ENCODE measurements at regions not wholly inside any gene's neighbourhood (a gene's known extent, or its start where the extent isn't known, plus 50 kb on each side); places are given as distances from the start of the nearest gene placed in this dataset.

GRCh38 chr5:10876006-10876744, 115.1 kb upstream of the DAP start:
- DNase-seq (ENCODE audit: low spot score): no peak

GRCh38 chr5:10875201-10875768, 114.3 kb upstream of the DAP start:
- no peak for DNase-seq (ENCODE audit: low spot score)

DNA sequence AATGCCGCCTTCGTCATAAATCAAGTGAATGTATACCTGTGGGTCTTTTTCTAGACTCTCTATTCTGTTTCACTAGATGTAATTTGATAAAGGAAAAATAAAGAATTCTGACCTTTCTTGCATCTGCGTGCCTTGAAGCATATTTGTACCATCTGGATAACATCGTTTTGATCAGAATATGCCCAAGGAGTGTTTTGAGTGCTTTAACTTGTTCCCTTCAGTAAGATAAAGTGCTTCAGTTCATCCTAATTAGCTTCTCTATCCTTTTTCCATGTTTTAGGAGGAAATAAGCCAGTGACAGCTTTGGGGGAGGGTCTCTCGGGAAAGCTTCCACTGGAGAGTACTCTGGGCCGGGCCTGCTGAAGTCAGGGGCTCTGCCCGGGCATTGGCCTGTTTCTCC, 113.5 kb upstream of the DAP start:
- DNase-seq (ENCODE audit: low spot score): no peak

DNA sequence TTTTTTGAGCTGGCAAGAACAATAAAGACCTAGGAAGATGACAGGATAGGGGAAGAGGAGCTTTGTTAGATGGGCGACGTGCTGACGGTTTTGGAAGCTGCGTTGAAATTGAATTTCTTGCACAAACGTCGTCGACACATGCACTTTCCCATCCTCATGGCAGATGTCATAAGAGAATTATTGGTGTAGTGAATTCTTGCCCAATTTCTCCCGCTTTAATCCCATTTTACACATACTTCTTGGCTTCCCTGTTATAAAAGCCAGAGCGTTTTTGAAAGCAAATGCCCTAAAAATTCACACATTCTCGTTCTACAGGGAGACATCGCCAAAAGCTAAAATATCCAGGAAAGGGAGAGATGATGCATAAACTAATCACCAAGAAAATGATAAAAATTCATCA, 109.8 kb upstream of the DAP start:
- no peak for DNase-seq (ENCODE audit: low spot score)

DNA sequence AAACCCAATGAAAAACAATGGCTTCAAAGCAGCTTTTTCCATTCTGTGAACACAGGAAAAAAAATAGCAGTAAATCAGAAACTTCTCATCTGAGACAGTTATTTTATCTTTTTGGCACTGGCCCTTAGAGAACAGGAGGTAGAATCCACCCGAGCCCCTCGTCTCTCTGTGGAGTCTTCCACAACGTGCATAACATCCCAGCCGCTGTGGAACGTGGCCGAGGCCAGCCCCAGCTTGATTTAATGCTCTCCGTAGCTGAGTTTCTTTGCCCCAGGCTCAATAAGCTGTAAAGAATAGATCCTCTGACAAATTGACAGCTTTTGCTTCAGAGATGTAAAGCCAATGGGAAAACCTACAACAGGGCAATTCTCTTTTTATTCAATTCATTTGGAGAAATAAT, 107.9 kb upstream of the DAP start:
- no peak for DNase-seq (ENCODE audit: low spot score)

DNA sequence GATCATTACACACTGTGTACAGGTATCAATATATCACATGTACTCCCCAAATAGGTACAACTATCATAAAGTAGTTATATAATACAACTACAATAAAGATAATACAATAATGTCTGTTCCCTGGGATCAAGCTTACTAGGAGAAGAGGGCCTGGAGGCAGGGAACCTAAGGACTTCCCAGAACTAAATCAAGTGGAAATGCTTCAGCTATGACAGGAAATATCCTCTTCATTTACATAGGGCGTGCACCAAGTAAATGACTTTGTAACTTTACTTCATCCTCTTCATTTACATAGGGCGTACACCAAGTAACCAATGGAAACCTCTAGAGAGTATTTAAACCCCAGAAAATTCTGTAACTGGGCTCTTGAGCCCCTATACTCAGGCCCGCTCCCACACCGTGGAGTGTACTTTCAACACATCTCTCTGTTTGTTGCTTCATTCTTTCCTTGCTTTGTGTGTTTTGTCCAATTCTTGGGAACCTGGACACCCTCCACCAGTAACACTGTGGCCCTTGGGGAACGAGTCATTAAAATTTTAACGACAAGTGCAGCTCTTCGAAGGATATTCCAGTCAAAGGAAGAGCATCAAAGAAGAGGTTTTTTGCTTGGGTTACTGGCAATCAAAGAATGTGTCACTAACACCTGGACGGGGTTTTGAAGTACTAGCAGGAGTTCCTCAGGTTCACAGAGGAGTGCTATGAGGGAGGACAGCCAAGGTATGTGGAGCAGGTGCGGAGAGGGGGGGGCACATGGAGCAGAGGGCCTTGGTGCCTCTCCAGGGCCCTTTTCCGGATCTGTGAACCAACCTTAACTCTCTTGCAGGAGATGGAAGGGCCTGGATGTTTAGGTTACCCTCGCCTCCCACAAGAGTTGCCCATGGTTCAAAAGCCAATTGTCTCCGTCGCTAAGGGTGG, 106.6 kb upstream of the DAP start:
- no peak for DNase-seq (ENCODE audit: low spot score)

DNA sequence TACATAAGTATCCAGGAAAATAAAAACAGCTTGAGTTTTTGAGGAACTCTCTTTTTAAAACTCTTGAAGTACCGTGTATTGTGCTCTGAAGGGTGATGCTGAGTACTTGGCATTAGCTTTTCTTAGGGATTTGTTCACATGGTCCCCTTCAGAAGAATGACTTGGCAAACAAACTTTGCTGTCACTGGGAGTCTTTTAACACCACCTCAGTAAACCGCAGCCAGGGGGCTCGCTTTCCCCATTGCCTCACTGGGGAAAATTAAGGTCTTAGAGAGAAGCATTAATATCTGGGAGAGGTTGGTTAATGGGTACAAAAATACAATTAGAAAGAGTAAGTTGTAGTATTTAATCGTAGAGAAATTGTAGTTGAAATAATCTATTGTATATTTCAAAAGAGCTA, 105.9 kb upstream of the DAP start:
- DNase-seq (ENCODE audit: low spot score): no peak

DNA sequence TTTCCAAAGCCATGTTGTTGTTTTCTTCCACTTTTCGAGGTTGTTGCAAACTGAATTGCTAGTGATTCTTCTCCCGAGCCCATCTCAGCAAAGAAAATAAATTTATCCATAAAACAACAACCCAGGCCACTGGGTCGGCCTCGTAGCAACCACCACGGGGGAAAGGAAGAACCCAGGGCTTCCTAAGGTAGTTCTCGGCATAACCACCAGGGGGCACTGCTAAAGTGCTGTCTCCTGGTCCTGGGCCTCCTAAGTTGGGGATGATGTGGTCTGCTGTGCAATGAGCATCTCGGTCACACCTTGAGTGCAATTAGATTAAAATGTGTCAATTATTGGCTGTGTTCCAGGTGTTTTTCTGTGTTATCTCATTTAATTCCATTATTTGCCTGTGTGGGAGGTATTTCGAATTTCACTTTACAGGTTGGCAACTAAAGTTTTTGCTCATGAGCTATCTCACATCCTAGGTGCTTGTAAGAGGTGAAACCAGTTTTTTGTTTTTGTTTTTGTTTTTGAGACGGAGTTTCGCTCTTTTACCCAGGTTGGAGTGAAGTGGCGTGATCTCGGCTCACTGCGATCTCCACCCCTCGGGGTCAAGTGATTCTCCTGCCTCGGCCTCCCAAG, 102.8 kb upstream of the DAP start:
- peak; percentile 51 for DNase-seq (ENCODE audit: low spot score)

GRCh38 chr5:10862085-10862484, 101.1 kb upstream of the DAP start:
- no peak for DNase-seq (ENCODE audit: low spot score)

DNA sequence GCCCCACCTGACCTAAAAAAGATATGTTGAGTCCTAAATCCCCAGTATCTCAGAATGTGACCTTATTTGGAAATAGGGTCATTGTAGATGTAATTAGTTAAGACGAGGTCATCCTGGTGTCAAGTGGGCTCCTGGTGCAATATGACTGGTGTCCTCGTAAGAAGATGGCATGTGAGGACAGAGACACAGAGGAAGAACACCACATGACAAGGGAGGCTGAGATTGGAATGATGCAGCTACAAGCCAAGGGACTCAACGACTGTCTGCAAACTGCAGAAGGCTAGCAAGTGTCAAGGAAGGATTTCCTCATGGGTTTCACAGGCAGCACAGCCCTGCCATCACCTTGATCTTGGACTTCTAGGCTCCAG, 100.4 kb upstream of the DAP start:
- no peak for DNase-seq (ENCODE audit: low spot score)

DNA sequence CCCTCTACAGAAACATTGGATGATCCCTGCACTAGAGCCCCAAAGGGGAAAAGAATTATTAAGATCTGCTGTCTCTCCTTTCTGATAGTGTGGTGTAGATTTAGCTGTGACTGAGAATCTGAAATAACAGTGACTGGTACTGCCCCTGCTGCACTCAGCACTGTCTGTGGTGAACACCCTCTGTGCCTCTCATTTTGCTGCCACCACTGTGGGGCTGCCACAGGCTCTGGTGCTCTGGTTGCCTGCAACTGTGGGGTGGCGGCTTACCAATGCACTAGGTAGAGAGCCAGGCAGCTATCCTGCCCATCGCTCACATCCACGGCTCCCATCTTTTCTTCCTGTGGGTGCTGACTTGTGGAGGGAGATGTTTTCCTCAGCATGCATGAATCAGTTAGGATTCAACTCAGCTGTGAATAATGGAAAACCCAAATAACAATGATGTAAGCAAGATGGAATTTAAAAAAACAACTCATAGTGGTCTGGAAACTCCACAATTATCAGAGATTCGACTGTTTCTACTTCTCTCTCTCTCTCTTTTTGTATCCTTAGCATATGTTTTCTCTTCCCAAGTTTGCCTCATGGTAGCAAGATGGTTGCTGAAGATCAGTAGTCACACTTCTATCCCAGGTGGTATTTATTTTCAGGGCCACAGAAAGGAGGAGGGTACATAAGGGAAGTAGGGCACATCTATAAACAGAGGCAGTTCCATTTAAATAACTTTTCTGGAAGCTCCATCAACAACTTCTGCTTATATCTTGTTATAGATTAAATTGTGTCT, 99.8 kb upstream of the DAP start:
- no peak for DNase-seq (ENCODE audit: low spot score)

DNA sequence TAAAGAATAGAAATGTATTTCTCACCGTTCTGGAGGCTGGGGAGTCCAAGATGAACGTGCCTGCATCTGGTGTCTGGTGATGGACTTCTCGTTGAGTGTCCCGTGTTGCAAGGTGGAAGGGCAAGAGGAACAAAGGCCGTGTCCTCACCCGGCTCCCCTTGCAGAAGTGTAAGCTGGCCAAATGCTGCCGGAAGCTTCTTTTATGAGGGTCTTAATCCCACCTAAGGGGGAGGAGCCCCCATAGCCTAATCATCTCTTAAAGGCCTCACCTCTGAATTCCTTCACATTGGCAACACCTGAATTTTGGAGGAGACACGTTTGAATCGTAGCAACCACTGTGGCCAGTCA, 99.1 kb upstream of the DAP start:
- no peak for DNase-seq (ENCODE audit: low spot score)

- DNase-seq (ENCODE audit: low spot score): peak; percentile 84
Measured at GRCh38 chr5:10859393-10860195, 98.6 kb upstream of the DAP start.

DNA sequence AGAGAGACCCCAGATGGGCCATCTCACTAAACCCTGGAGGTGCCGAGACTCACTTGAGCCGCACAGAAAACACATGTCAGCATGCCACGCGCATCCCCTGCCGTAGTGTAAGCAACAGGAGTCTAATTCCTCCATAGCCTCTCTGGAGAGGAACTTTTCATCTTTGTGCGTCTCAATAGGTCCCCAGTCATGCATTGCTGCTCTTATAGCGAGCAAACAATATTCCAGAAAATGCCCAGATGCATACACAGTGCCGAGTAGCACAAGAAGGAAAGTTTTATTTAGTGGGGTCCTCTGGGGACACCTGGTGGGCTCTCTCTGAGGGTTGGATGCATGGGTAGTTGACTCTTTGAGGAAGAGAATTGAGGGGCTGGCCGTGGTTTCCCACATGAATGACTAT, 97.9 kb upstream of the DAP start:
- no peak for DNase-seq (ENCODE audit: low spot score)

DNA sequence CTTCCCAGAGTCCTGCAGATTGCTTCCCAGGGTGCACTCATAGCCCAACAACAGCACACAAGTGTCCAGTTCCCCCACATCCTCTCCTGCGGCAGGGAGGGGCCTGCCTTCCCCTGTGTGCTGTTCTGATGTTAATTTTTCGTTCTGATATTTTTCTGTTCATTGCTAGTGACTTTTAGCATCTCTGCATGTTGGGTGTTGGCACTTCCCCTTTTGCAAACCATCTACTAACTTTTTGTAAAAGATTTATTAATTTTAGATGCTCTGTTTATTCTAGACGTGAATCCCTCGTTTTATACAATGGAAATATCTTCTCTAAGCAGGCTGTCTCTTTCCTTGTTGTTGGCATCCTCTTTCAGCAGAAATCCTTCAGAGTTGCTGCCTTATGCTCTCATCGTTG, 97.3 kb upstream of the DAP start:
- DNase-seq (ENCODE audit: low spot score): no peak

- no peak for DNase-seq (ENCODE audit: low spot score)
Measured at GRCh38 chr5:10857338-10857733, 96.3 kb upstream of the DAP start.

GRCh38 chr5:10856683-10857337, 95.8 kb upstream of the DAP start:
- DNase-seq (ENCODE audit: low spot score): peak; percentile 14

DNA sequence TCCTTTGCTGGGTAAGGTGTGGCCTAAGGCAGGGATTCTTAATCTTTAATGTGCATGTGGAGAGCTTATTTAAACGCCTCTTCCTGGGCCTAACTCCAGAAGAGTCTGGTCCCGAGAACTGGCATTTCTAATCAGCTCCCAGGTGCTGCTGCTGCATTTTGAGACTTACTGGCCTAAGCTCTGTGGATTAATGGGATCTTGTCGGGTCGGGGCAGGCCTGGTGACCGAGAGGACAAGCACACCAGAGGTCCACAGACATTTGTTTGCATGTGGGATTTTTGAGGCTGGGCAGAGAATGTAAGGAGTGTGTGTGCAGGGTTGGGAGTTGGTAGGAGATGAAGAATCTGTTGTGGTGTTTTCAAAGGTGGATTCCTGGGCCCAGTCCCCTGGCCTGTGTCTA, 95.0 kb upstream of the DAP start:
- DNase-seq (ENCODE audit: low spot score): no peak

DNA sequence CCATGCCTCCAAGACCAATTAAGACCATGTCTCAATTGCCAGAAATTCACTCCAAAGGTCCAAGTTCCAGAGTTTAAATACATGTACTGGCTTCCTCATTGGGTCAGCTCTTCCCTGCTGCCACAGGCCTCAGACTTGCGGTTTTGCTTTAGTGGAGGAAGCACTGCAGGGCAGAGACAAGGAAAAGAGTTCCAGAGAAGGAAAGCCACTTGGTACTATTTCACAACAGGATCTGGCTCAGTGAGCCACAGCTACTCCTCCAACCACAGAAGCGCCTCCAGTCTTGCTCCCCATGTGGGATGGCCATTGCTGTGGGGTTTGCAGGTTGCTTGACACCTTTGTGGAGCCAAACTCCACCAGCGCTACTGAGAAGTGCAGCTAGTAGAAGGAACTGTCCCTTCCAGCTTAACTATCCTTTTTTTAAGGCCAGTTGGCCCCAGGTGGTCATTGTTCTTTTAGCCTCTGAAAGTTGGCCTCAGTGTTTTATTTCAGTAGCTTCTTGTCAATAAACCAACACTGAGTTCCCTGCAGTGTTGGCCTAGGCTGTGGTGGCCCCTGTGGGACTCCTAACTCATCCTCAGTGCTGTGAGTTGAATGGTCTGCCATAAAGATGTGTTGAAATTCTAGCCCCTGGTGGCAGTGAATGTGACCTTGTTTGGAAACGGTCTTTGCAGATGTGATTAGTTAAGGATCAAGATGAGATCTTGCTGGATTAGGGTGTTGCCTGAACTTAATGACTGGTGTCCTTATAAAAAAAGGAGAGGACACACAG, 93.7 kb upstream of the DAP start:
- DNase-seq (ENCODE audit: low spot score): no peak

DNA sequence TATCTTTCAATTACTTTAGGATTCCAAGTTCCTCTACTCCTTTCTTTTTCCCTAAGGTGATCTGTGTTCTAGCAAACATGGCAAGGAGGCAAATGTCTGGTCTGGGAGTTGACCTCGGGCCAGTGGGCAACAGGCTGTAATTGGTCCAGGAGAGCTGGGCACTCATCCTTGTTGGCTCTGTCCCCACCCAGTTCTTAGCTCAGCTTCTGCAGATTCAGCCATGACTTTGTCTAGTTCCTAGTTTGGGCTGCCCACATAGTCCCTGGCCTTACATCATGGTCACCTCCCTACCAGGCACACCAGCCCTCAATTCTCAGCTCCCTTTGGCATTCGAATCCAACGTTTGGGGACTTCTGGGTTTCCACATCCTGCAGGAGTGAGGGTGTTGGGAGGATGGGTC, 92.1 kb upstream of the DAP start:
- DNase-seq (ENCODE audit: low spot score): no peak
